OCI-LY1 (cell line): ENCODE measurements at regions not wholly inside any gene's neighbourhood (a gene's known extent, or its start where the extent isn't known, plus 50 kb on each side); places are given as distances from the start of the nearest gene placed in this dataset.

Experiments used
- EZH2 ChIP-seq: fragments of 200-600 bp; sonication (generic), shearing (Covaris generic); IDR thresholded peaks from 2 replicates; pipeline ENCODE4 v1.8.0; 2017; ENCODE audit warnings: borderline replicate concordance, mixed run types, mild to moderate bottlenecking, antibody characterized with exemption, low read length, moderate library complexity, mixed read lengths
- TF ChIP-seq, protein P1 (sequence below): fragments of 200-600 bp; sonication (generic), shearing (Covaris generic); IDR thresholded peaks from 2 replicates; pipeline ENCODE4 v1.5.1; 2017; ENCODE audit warnings: mild to moderate bottlenecking, antibody characterized with exemption, low read length, moderate library complexity, mixed read lengths

DNA sequence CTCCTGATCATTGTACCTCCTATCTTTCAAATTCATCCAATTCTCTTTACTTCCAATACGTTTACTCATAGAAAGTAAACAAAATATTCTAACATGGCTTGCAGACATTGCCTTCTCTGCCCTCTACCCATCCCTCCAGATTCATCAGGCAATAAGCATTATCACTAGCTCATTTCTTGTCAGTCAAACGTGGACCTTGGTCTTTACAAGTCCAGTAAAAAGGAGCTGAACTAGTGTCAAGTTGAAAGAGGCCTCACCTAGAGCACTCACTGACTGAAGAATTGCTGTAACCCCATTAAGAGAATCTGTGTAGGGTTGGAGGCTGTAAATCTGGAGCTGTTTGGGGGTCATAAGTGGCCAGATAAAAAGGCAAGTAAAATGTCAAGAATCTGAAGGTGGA, 435.0 kb upstream of the CCDC179 start:
- no peak for TF ChIP-seq EZH2
- TF ChIP-seq, protein P1, sequence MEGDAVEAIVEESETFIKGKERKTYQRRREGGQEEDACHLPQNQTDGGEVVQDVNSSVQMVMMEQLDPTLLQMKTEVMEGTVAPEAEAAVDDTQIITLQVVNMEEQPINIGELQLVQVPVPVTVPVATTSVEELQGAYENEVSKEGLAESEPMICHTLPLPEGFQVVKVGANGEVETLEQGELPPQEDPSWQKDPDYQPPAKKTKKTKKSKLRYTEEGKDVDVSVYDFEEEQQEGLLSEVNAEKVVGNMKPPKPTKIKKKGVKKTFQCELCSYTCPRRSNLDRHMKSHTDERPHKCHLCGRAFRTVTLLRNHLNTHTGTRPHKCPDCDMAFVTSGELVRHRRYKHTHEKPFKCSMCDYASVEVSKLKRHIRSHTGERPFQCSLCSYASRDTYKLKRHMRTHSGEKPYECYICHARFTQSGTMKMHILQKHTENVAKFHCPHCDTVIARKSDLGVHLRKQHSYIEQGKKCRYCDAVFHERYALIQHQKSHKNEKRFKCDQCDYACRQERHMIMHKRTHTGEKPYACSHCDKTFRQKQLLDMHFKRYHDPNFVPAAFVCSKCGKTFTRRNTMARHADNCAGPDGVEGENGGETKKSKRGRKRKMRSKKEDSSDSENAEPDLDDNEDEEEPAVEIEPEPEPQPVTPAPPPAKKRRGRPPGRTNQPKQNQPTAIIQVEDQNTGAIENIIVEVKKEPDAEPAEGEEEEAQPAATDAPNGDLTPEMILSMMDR: no peak
